SK-N-SH treated with all-trans-retinoic acid at 6 μM for 48 hours (cell line): ENCODE measurements at regions not wholly inside any gene's neighbourhood (a gene's known extent, or its start where the extent isn't known, plus 50 kb on each side); places are given as distances from the start of the nearest gene placed in this dataset.

Experiments used
- ARNTL ChIP-seq: fragments of 450-650 bp; formaldehyde crosslinking; IDR thresholded peaks from 2 replicates; pipeline ENCODE4 v1.5.0; 2020; ENCODE audit warnings: low read depth, mild to moderate bottlenecking, moderate library complexity, borderline replicate concordance
- ISL1 ChIP-seq: fragments of 250-450 bp; sonication (Bioruptor Pico); IDR thresholded peaks from 2 replicates; pipeline ENCODE4 v2.1.2; 2022; ENCODE audit warnings: mild to moderate bottlenecking, moderate library complexity
- PATZ1 ChIP-seq: fragments of 250-450 bp; sonication (Bioruptor Pico); IDR thresholded peaks from 2 replicates; pipeline ENCODE4 v1.8.0; 2020; ENCODE audit warnings: mild to moderate bottlenecking, moderate library complexity, borderline replicate concordance
- RARB ChIP-seq: fragments of 250-450 bp; sonication (Bioruptor Pico); IDR thresholded peaks from 2 replicates; pipeline ENCODE4 v1.8.0; 2021; ENCODE audit warnings: mild to moderate bottlenecking, moderate library complexity
- TOX ChIP-seq: fragments of 250-450 bp; sonication (Bioruptor Pico); IDR thresholded peaks from 2 replicates; pipeline ENCODE4 v1.8.0; 2021; ENCODE audit warnings: mild to moderate bottlenecking, moderate library complexity, borderline replicate concordance

DNA sequence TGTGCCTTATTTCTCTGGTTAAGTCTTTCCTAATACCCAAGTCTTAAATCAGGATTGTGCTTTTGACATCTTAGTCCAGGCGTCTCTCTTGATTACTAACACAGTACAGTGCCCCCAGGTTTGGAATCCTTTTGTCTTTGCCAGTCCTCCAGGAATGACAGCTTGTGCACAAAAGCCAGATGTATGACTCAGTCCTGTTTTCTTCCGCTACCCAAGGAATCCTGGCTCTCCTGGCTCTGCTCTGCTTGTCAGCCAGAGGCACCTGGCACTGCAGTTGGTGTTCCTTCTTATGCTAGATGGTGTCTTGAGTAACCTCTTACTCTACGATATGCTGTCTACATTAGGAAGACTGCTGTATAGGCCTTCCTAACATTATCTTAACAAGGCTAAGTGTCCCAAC is 728.2 kb upstream of the NECTIN3 start:
- TF ChIP-seq ARNTL (CRISPR knock-in tag) (no peak), TOX (CRISPR knock-in tag) (no peak), ISL1 (CRISPR knock-in tag) (no peak), PATZ1 (CRISPR knock-in tag) (no peak), RARB (CRISPR knock-in tag) (no peak)
